ENCODE measurements at regions not wholly inside any gene's neighbourhood (a gene's known extent, or its start where the extent isn't known, plus 50 kb on each side); places are given as distances from the start of the nearest gene placed in this dataset.
A peak's percentile ranks its signal among the peaks of the same experiment; 100 is the strongest.

DNA sequence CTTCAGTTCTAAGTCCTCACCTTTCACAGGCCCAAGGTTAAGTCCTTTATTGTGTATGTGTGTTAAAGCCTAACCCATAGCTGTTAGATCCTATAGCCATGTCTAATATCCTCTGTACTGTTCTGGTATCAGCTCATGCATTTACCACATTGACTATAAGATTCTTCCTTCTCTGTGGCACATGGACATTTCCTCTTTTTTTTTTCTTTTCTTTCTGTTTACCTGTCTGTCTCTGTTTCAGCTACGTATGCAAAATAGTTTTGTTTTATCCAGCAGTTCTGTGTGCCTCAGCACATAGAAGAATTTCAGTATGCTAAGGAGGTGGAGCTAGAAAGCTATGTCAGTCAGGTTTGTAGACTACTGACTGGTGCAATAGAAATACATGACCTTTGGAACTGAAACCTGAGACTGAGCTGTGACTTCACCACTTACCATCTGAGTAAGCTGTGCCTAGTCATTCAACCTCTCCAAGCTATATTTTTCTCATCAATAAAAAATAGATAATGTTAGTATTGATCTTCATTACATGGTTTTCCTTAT, 155.6 kb upstream of the VLDLR start:
- TF ChIP-seq POLR2A (IDR thresholded peaks at IDR 0.05) = no peak
- TF ChIP-seq CTCF (IDR thresholded peaks at IDR 0.05) = no peak
- Histone ChIP-seq H3K36me3 (no peaks in the 10 kb centered on the region), H3K4me1 (no peaks in the 10 kb centered on the region), H3K27ac (no peak overlapping the region), H3K4me3 (no peak overlapping the region), H3K9me3 (no peaks in the 10 kb centered on the region), H3K27me3 (no peaks in the 10 kb centered on the region)
- intact Hi-C loops (cut with DNase I; ENCODE audit: low total_unique reads) = no loop called here
- no peak for DNase-seq

- Histone ChIP-seq H3K4me1 (no peaks in the 10 kb centered on the region), H3K27ac (no peak overlapping the region), H3K4me3 (no peak overlapping the region), H3K27me3 (no peaks in the 10 kb centered on the region), H3K36me3 (no peaks in the 10 kb centered on the region), H3K9me3 (no peaks in the 10 kb centered on the region)
- intact Hi-C loops (cut with DNase I; ENCODE audit: low total_unique reads) = no loop called here
- no peak for DNase-seq
- TF ChIP-seq CTCF (IDR thresholded peaks at IDR 0.05) (no peak), POLR2A (IDR thresholded peaks at IDR 0.05) (no peak)
Measured at GRCh38 chr9:2466703-2467102, 154.9 kb upstream of the VLDLR start.

GRCh38 chr9:2469681-2470221, 151.8 kb upstream of the VLDLR start:
- Histone ChIP-seq H3K27me3 (no peaks in the 10 kb centered on the region), H3K27ac (peak overlapping the region in 1 of 2 donors; percentile 2), H3K4me1 (no peaks in the 10 kb centered on the region), H3K4me3 (no peak overlapping the region), H3K9me3 (no peaks in the 10 kb centered on the region), H3K36me3 (no peaks in the 10 kb centered on the region)
- intact Hi-C loops (cut with DNase I; ENCODE audit: low total_unique reads) = no loop called here
- DNase-seq = peak; percentile 28 to 34
- TF ChIP-seq CTCF (IDR thresholded peaks at IDR 0.05) (peak in 1 of 4 experiments; percentile 3), POLR2A (IDR thresholded peaks at IDR 0.05) (no peak)

GRCh38 chr9:2473681-2474080, 147.9 kb upstream of the VLDLR start:
- Histone ChIP-seq H3K36me3 (no peaks in the 10 kb centered on the region), H3K9me3 (no peaks in the 10 kb centered on the region), H3K27me3 (no peaks in the 10 kb centered on the region), H3K27ac (no peak overlapping the region), H3K4me3 (no peak overlapping the region), H3K4me1 (no peaks in the 10 kb centered on the region)
- TF ChIP-seq CTCF (IDR thresholded peaks at IDR 0.05) (no peak), POLR2A (IDR thresholded peaks at IDR 0.05) (no peak)
- DNase-seq = no peak
- intact Hi-C loops (cut with DNase I; ENCODE audit: low total_unique reads) = no loop called here

- intact Hi-C loops (cut with DNase I; ENCODE audit: low total_unique reads) = no loop called here
- H3K36me3 ChIP-seq = no peaks in the 10 kb centered on the region
- H3K9me3 ChIP-seq = no peaks in the 10 kb centered on the region
- DNase-seq = no peak
- no peak overlapping the region for H3K4me3 ChIP-seq
- no peak for TF ChIP-seq POLR2A (IDR thresholded peaks at IDR 0.05)
- no peak for TF ChIP-seq CTCF (IDR thresholded peaks at IDR 0.05)
- H3K27ac ChIP-seq = no peak overlapping the region
- no peaks in the 10 kb centered on the region for H3K4me1 ChIP-seq
- no peaks in the 10 kb centered on the region for H3K27me3 ChIP-seq
Measured at GRCh38 chr9:2477755-2478154, 143.8 kb upstream of the VLDLR start.
